PC-9 (cell line): ENCODE measurements at regions not wholly inside any gene's neighbourhood (a gene's known extent, or its start where the extent isn't known, plus 50 kb on each side); places are given as distances from the start of the nearest gene placed in this dataset.

Experiments
- BruUV-seq: library from RNA; stranded (reverse); fragments of 400-500 nt; replicated peaks from 2 replicates; lab custom pipeline; 2021; lab: Mats Ljungman, UMichigan
- CTCF ChIA-PET: fragments of 300-600 bp; sonication (Branson Sonifier 250); formaldehyde crosslinking; loops from one replicate; lab custom pipeline; 2022; ENCODE audit warnings: antibody characterized with exemption; lab: Charles Lee
- POLR2A ChIA-PET: fragments of 300-600 bp; sonication (Branson Sonifier 250); formaldehyde crosslinking; loops from one replicate; lab custom pipeline; 2022; ENCODE audit warnings: antibody characterized with exemption; ENCODE audit not compliant: unreplicated experiment; lab: Charles Lee
- DNase-seq, 2 experiments: peaks; one replicate each; pipeline versions ENCODE4 v3.0.0 to v3.0.0-alpha.2; 2015 to 2022; ENCODE audit warnings: mixed read lengths in 1 of 2
- H2AFZ ChIP-seq: fragments of 200-600 bp; sonication (generic); 2 replicates; pipeline ENCODE4 v1.8.1; 2017; ENCODE audit warnings: antibody characterized with exemption
- H3F3A ChIP-seq: fragments of 200-600 bp; sonication (generic); 2 replicates; pipeline ENCODE4 v1.8.1; 2017; ENCODE audit warnings: antibody characterized with exemption, mild to moderate bottlenecking, low read depth; ENCODE audit not compliant: insufficient read depth
- H3K27ac ChIP-seq: fragments of 200-600 bp; sonication (generic); 2 replicates; pipeline ENCODE4 v1.6.1; 2016; ENCODE audit warnings: mixed run types
- H3K27me3 ChIP-seq: fragments of 200-600 bp; sonication (generic); 2 replicates; pipeline ENCODE4 v1.6.1; 2016; ENCODE audit warnings: low read depth, mixed run types; ENCODE audit not compliant: insufficient read depth
- H3K36me3 ChIP-seq: fragments of 200-600 bp; sonication (generic); 2 replicates; pipeline ENCODE4 v1.6.1; 2016; ENCODE audit warnings: low read depth, mixed run types
- H3K4me1 ChIP-seq: fragments of 200-600 bp; sonication (generic); replicated peaks from 2 replicates; pipeline ENCODE4 v1.6.1; 2016; ENCODE audit warnings: mixed run types; ENCODE audit not compliant: insufficient read depth
- H3K4me2 ChIP-seq: fragments of 200-600 bp; sonication (generic); 2 replicates; pipeline ENCODE4 v1.6.1; 2017; ENCODE audit warnings: mixed run types
- H3K4me3 ChIP-seq: fragments of 200-600 bp; sonication (generic); 2 replicates; pipeline ENCODE4 v1.6.1; 2016; ENCODE audit warnings: mixed run types
- H3K79me2 ChIP-seq: fragments of 200-600 bp; sonication (generic); 2 replicates; pipeline ENCODE4 v1.6.1; 2017; ENCODE audit warnings: low read depth, mixed run types
- H3K9me2 ChIP-seq: fragments of 200-600 bp; sonication (generic); 2 replicates; pipeline ENCODE4 v1.8.1; 2017; ENCODE audit warnings: mild to moderate bottlenecking; ENCODE audit not compliant: insufficient read depth
- H3K9me3 ChIP-seq: fragments of 200-600 bp; sonication (generic); 2 replicates; pipeline ENCODE4 v1.8.1; 2016; ENCODE audit warnings: low read depth; ENCODE audit not compliant: insufficient read depth
- H4K20me1 ChIP-seq: fragments of 200-600 bp; sonication (generic); 2 replicates; pipeline ENCODE4 v1.8.1; 2017; ENCODE audit not compliant: insufficient read depth
- CTCF ChIP-seq: fragments of 200-600 bp; sonication (generic); conservative IDR thresholded peaks from 2 replicates; pipeline ENCODE4 v1.6.1; 2017; ENCODE audit warnings: mixed run types, antibody characterized with exemption, mild to moderate bottlenecking, moderate library complexity
- EZH2 ChIP-seq: fragments of 200-600 bp; sonication (generic); IDR thresholded peaks from 2 replicates; pipeline ENCODE4 v1.8.0; 2017; ENCODE audit warnings: antibody characterized with exemption, low read depth
- intact Hi-C: fragments of 100-400 bp; cut with micrococcal nuclease; formaldehyde crosslinking; loops from one replicate; pipeline ENCODE4 v1.10.0; 2022; ENCODE audit not compliant: unreplicated experiment

- Histone ChIP-seq H4K20me1 (no peaks in the 10 kb centered on the region), H3K9me2 (no peaks in the 10 kb centered on the region), H2AFZ (no peak overlapping the region), H3K4me3 (no peak overlapping the region), H3K36me3 (no peaks in the 10 kb centered on the region), H3K27me3 (no peaks in the 10 kb centered on the region), H3F3A (no peaks in the 10 kb centered on the region), H3K4me1 (no peaks in the 10 kb centered on the region), H3K27ac (no peak overlapping the region), H3K4me2 (no peak overlapping the region), H3K9me3 (0 out of 2 replicates have a peak, but pooled peaks cover 3% of the 10 kb centered on the region), H3K79me2 (no peaks in the 10 kb centered on the region)
- BruUV-seq, result no TSS peak
- no peak for DNase-seq
- TF ChIP-seq CTCF (no peak), EZH2 (no peak)
- intact Hi-C loops, result no loop called here
- ChIA-PET CTCF (no interaction called here), POLR2A (no interaction called here)
Observed at GRCh38 chr6:103042336-103042735, 1648.8 kb downstream of the GRIK2 start.

- H3K79me2 ChIP-seq, result no peaks in the 10 kb centered on the region
- no peaks in the 10 kb centered on the region for H3K4me1 ChIP-seq
- H3K4me3 ChIP-seq, result no peak overlapping the region
- H3K27me3 ChIP-seq, result no peaks in the 10 kb centered on the region
- no peaks in the 10 kb centered on the region for H3F3A ChIP-seq
- no peak for TF ChIP-seq EZH2
- no peak for TF ChIP-seq CTCF
- H2AFZ ChIP-seq, result no peak overlapping the region
- POLR2A ChIA-PET, result no interaction called here
- CTCF ChIA-PET, result no interaction called here
- H3K27ac ChIP-seq, result no peak overlapping the region
- no peaks in the 10 kb centered on the region for H4K20me1 ChIP-seq
- H3K9me2 ChIP-seq, result no peaks in the 10 kb centered on the region
- intact Hi-C loops, result no loop called here
- H3K36me3 ChIP-seq, result no peaks in the 10 kb centered on the region
- no TSS peak for BruUV-seq
- no peaks in the 10 kb centered on the region for H3K9me3 ChIP-seq
- no peak overlapping the region for H3K4me2 ChIP-seq
- DNase-seq, result no peak
Observed at GRCh38 chr6:103036846-103037245, 1643.3 kb downstream of the GRIK2 start.

GRCh38 chr6:103027271-103027931 lies 1633.9 kb downstream of the GRIK2 start:
- TF ChIP-seq CTCF, result no peak
- no peak for TF ChIP-seq EZH2
- Histone ChIP-seq H3K9me2 (0 out of 2 replicates have a peak, but pooled peaks cover 6% of the 10 kb centered on the region), H3K4me1 (no peaks in the 10 kb centered on the region), H2AFZ (no peak overlapping the region), H3K79me2 (no peaks in the 10 kb centered on the region), H3K4me3 (no peak overlapping the region), H3K4me2 (no peak overlapping the region), H3K9me3 (no peaks in the 10 kb centered on the region), H4K20me1 (no peaks in the 10 kb centered on the region), H3K27ac (no peak overlapping the region), H3K36me3 (no peaks in the 10 kb centered on the region), H3F3A (no peaks in the 10 kb centered on the region), H3K27me3 (no peaks in the 10 kb centered on the region)
- ChIA-PET POLR2A (no interaction called here), CTCF (no interaction called here)
- no TSS peak for BruUV-seq
- DNase-seq, result no peak
- intact Hi-C loops, result no loop called here
